Activated CD8-positive, alpha-beta memory T cell treated with anti-CD3 and anti-CD28 coated beads, Interleukin-2, amount 50 U/mL, for 4 hours (primary cell): ENCODE measurements at regions not wholly inside any gene's neighbourhood (a gene's known extent, or its start where the extent isn't known, plus 50 kb on each side); places are given as distances from the start of the nearest gene placed in this dataset.

Source experiments
- DNase-seq: peaks from one replicate; pipeline ENCODE4 v3.0.0-alpha.2; 2020

GRCh38 chr4:189048119-189048518, 892.6 kb upstream of the FRG1 start:
- no peak for DNase-seq

GRCh38 chr4:189049682-189050081, 891.0 kb upstream of the FRG1 start:
- DNase-seq: no peak

GRCh38 chr4:189050643-189051042, 890.0 kb upstream of the FRG1 start:
- DNase-seq: no peak

GRCh38 chr4:189053621-189054020, 887.1 kb upstream of the FRG1 start:
- no peak for DNase-seq

- no peak for DNase-seq
Measured at GRCh38 chr4:189060104-189060503, 880.6 kb upstream of the FRG1 start.

GRCh38 chr4:189062047-189062820, 878.4 kb upstream of the FRG1 start:
- DNase-seq: no peak

GRCh38 chr4:189069772-189070171, 870.9 kb upstream of the FRG1 start:
- no peak for DNase-seq

- DNase-seq: no peak
Measured at GRCh38 chr4:189071241-189071640, 869.4 kb upstream of the FRG1 start.

- DNase-seq: no peak
Measured at GRCh38 chr4:189073739-189074138, 866.9 kb upstream of the FRG1 start.

- DNase-seq: no peak
Measured at GRCh38 chr4:189081826-189082225, 858.8 kb upstream of the FRG1 start.

- no peak for DNase-seq
Measured at GRCh38 chr4:189083769-189084168, 856.9 kb upstream of the FRG1 start.

GRCh38 chr4:189084671-189085070, 856.0 kb upstream of the FRG1 start:
- DNase-seq: no peak

GRCh38 chr4:189087971-189088370, 852.7 kb upstream of the FRG1 start:
- no peak for DNase-seq

GRCh38 chr4:189088780-189089179, 851.9 kb upstream of the FRG1 start:
- no peak for DNase-seq

GRCh38 chr4:189090174-189090814, 850.4 kb upstream of the FRG1 start:
- DNase-seq: no peak

- DNase-seq: no peak
Measured at GRCh38 chr4:189092581-189092980, 848.1 kb upstream of the FRG1 start.

- DNase-seq: no peak
Measured at GRCh38 chr4:189096108-189096507, 844.6 kb upstream of the FRG1 start.

GRCh38 chr4:189096717-189097116, 844.0 kb upstream of the FRG1 start:
- no peak for DNase-seq

- no peak for DNase-seq
Measured at GRCh38 chr4:189098932-189099696, 841.6 kb upstream of the FRG1 start.

- no peak for DNase-seq
Measured at GRCh38 chr4:189113389-189113888, 827.2 kb upstream of the FRG1 start.

- no peak for DNase-seq
Measured at GRCh38 chr4:189117426-189117825, 823.2 kb upstream of the FRG1 start.

GRCh38 chr4:189121336-189121735, 819.3 kb upstream of the FRG1 start:
- DNase-seq: no peak

GRCh38 chr4:189124149-189124758, 816.4 kb upstream of the FRG1 start:
- no peak for DNase-seq
